HG03354 (cell line): ENCODE measurements at regions not wholly inside any gene's neighbourhood (a gene's known extent, or its start where the extent isn't known, plus 50 kb on each side); places are given as distances from the start of the nearest gene placed in this dataset.

Source experiments
- ATAC-seq: cut with Tn5 transposase; IDR thresholded peaks from one replicate; pipeline ENCODE4 v1.9.1; 2021; ENCODE audit warnings: mild to moderate bottlenecking; ENCODE audit not compliant: unreplicated experiment, poor library complexity, severe bottlenecking

- no peak for ATAC-seq
These were observed 53.3 kb upstream of the ARHGEF3 start for GRCh38 chr3:56854856-56855611.

- ATAC-seq, result no peak
These were observed 50.5 kb upstream of the ARHGEF3 start for GRCh38 chr3:56851966-56852884.
